B cell (primary cell): ENCODE measurements at regions not wholly inside any gene's neighbourhood (a gene's known extent, or its start where the extent isn't known, plus 50 kb on each side); places are given as distances from the start of the nearest gene placed in this dataset.

ENCODE experiments used
- EZH2 ChIP-seq: IDR thresholded peaks from 2 replicates; pipeline ENCODE4 v1.6.1; 2012; ENCODE audit warnings: borderline replicate concordance, low read depth, mild to moderate bottlenecking, moderate library complexity, low read length; ENCODE audit not compliant: insufficient read depth, poor library complexity, severe bottlenecking
- TF ChIP-seq, protein P1 (sequence below): fragments of 200-600 bp; IDR thresholded peaks from one replicate; pipeline ENCODE4 v1.8.0; 2022; ENCODE audit warnings: antibody characterized with exemption, mild to moderate bottlenecking

DNA sequence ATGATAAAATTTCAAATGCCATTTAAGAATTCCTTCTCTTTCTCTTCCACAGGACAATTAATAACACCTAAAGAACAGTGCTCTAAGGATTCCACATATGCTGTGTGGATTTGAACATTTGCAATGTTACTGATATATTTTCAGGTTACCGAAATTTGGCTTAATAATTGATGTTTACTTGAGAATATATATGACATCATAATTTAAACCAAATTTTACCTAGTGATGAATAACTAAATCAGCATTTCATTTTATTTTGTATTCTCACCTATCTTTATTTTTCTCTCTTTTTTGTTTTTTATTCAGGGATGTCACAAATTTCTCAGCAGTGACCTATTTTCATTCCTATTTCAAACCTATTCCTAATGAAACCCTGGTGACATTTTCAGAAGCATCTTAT, 429.6 kb downstream of the SLCO4C1 start:
- TF ChIP-seq, protein P1, sequence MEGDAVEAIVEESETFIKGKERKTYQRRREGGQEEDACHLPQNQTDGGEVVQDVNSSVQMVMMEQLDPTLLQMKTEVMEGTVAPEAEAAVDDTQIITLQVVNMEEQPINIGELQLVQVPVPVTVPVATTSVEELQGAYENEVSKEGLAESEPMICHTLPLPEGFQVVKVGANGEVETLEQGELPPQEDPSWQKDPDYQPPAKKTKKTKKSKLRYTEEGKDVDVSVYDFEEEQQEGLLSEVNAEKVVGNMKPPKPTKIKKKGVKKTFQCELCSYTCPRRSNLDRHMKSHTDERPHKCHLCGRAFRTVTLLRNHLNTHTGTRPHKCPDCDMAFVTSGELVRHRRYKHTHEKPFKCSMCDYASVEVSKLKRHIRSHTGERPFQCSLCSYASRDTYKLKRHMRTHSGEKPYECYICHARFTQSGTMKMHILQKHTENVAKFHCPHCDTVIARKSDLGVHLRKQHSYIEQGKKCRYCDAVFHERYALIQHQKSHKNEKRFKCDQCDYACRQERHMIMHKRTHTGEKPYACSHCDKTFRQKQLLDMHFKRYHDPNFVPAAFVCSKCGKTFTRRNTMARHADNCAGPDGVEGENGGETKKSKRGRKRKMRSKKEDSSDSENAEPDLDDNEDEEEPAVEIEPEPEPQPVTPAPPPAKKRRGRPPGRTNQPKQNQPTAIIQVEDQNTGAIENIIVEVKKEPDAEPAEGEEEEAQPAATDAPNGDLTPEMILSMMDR, result no peak
- TF ChIP-seq EZH2, result no peak
